ENCODE measurements at regions not wholly inside any gene's neighbourhood (a gene's known extent, or its start where the extent isn't known, plus 50 kb on each side); places are given as distances from the start of the nearest gene placed in this dataset.
A peak's percentile ranks its signal among the peaks of the same experiment; 100 is the strongest.

- DNase-seq: peak; percentile 33
Observed at GRCh38 chr10:52609626-52610240, 162.9 kb downstream of the MBL2 start.

- no peak for DNase-seq
Observed at GRCh38 chr10:52615331-52615730, 157.3 kb downstream of the MBL2 start.

GRCh38 chr10:52615756-52616394 lies 156.7 kb downstream of the MBL2 start:
- DNase-seq: peak; percentile 38

- DNase-seq: no peak
Observed at GRCh38 chr10:52616395-52616764, 156.2 kb downstream of the MBL2 start.

GRCh38 chr10:52617346-52617745 lies 155.2 kb downstream of the MBL2 start:
- peak; percentile 54 for DNase-seq

- no peak for DNase-seq
Observed at GRCh38 chr10:52619052-52619451, 153.5 kb downstream of the MBL2 start.

- peak; percentile 62 for DNase-seq
Observed at GRCh38 chr10:52621635-52622079, 150.9 kb downstream of the MBL2 start.

- no peak for DNase-seq
Observed at GRCh38 chr10:52623761-52624160, 148.8 kb downstream of the MBL2 start.

GRCh38 chr10:52627279-52627678 lies 145.3 kb downstream of the MBL2 start:
- DNase-seq: no peak

GRCh38 chr10:52631146-52631545 lies 141.4 kb downstream of the MBL2 start:
- no peak for DNase-seq

GRCh38 chr10:52631648-52632047 lies 140.9 kb downstream of the MBL2 start:
- DNase-seq: no peak

GRCh38 chr10:52632591-52632990 lies 140.0 kb downstream of the MBL2 start:
- no peak for DNase-seq

- no peak for DNase-seq
Observed at GRCh38 chr10:52633266-52633665, 139.3 kb downstream of the MBL2 start.

GRCh38 chr10:52635651-52636050 lies 136.9 kb downstream of the MBL2 start:
- no peak for DNase-seq

- DNase-seq: no peak
Observed at GRCh38 chr10:52636874-52637273, 135.7 kb downstream of the MBL2 start.

GRCh38 chr10:52637592-52637991 lies 135.0 kb downstream of the MBL2 start:
- DNase-seq: no peak

GRCh38 chr10:52639652-52640051 lies 132.9 kb downstream of the MBL2 start:
- DNase-seq: peak; percentile 10

- no peak for DNase-seq
Observed at GRCh38 chr10:52642208-52642607, 130.4 kb downstream of the MBL2 start.

- DNase-seq: peak; percentile 48
Observed at GRCh38 chr10:52644373-52645186, 128.0 kb downstream of the MBL2 start.

GRCh38 chr10:52645187-52645758 lies 127.3 kb downstream of the MBL2 start:
- DNase-seq: no peak

GRCh38 chr10:52649511-52649910 lies 123.1 kb downstream of the MBL2 start:
- no peak for DNase-seq

- no peak for DNase-seq
Observed at GRCh38 chr10:52650873-52651272, 121.7 kb downstream of the MBL2 start.

- DNase-seq: no peak
Observed at GRCh38 chr10:52651293-52651692, 121.3 kb downstream of the MBL2 start.
